HG03175 (cell line): ENCODE measurements at regions not wholly inside any gene's neighbourhood (a gene's known extent, or its start where the extent isn't known, plus 50 kb on each side); places are given as distances from the start of the nearest gene placed in this dataset.

Experiments used
- ATAC-seq: cut with Tn5 transposase; IDR thresholded peaks from one replicate; pipeline ENCODE4 v1.9.1; 2021; ENCODE audit warnings: mild to moderate bottlenecking, moderate library complexity; ENCODE audit not compliant: unreplicated experiment

DNA sequence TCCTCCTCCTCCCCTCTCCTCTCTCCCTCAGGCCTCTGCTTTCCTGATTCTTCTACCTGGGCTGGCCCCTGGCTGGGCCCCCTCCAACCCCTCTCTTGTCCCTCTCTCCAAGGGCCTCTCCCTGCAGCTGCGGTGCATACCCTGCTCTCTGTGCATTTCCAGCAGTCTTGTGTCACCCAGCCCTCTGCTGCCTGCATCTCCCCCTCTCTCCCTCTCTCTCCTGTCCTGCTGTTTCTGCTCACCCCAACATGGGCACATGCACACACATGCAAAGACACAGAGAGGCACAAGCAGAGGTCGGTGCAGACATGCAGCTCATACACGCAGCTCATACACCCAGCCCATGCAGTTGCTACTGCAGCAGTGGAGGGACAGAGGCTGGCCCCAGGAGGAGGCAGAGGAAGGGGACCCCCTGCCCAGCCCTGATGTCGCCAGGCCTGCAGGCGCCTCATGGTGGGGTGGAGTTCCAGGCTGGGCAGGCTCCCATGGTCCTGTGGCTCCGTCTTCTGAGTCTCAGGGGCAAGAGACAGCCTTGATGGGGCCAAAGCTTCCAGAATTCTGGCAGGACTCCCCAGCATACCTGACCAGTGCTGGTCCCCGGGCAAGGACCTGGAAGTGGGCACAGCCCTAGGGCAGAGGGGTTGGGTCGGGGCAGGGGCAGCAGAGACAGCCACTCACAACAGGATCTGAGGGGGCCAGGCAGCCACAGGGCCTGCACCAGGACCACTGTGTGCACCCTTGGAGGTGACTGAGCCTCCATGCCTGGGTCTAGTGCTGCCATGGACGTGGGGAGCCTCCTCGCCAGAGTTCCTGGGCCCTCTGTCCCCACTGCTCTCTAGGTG, 216.9 kb downstream of the C9orf50 start:
- no peak for ATAC-seq

DNA sequence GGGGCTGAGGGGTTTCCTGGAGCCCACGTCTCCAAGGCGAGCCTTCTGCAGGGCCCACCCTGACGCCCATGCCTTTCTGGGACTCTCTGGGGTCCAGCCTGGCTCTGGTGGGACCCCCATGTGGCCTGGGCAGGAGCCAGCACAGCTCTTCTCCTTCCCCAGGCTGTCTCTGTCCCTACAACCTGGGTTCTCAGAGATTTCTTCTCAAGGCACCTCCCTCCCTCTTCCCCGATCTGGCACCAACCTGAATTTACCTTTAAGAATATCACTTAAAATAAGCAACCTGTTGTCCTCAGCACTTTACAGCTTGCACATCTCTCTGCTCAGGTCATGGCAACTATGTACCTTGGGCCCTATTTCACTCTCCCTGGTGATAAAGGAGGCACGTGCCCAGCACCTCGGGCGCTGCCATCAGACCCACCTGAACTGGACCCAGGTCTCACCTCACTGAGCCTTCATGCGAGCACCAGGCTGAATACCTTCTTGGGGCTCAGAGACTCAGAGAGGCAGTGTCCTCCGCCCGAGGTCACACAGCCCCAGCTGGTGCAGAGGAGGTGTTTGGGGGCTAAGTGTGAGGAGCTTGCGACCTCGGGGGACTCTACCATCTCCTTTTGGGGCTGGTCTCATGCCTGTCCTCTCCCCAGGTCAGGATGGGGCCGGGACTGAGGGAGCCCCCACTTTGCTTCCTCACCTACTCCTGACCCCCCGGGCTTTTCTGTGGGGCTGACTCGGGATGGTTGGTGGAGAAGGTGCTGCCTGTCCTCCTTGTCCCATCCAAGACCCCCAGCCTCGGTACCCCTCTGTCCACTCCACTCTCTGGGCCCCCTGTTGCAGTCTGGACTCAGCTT, 217.7 kb downstream of the C9orf50 start:
- no peak for ATAC-seq

- no peak for ATAC-seq
Observed at GRCh38 chr9:129402371-129402739, 218.5 kb downstream of the C9orf50 start.

DNA sequence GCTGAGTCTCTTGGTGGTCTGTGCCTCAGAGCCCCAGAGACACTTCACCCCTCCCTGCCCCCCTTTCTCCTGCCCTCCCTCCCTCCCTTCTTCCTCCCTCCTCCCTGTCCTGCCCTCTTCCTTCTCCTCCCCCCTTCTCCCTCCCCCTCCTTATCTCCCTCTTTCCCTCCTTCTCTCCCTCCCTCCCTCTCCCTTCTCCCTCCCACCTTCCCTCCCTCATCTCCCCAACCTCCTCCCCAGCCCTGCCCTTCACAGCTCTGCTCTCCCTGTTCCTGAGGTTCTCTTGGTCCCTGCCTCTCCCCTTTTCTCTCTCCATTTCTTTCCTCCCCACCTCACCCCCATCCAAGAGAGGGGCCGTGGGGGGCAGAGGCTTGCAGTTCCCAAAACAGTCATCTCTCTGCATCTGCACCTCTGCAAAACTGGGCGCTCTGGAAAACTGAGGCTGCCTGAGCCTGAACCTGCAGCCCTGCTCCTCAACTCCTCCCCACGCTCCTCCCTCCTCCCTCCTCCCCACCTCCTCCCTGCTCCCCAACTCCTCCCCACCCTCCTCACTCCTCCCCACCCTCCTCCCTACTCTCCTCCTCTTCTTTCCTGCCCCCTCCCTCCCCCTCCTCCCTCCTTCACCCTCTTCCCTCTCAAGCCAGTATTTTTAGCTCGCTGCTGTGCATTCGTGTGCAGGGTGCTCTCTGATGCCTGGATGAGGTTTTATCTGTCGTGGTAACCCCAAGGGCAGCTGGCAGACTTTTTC, 219.1 kb downstream of the C9orf50 start:
- ATAC-seq: no peak

GRCh38 chr9:129400971-129401622, 219.8 kb downstream of the C9orf50 start:
- ATAC-seq: no peak

- no peak for ATAC-seq
Observed at GRCh38 chr9:129400001-129400970, 220.6 kb downstream of the C9orf50 start.

- ATAC-seq: no peak
Observed at GRCh38 chr9:129399634-129399990, 221.3 kb downstream of the C9orf50 start.

DNA sequence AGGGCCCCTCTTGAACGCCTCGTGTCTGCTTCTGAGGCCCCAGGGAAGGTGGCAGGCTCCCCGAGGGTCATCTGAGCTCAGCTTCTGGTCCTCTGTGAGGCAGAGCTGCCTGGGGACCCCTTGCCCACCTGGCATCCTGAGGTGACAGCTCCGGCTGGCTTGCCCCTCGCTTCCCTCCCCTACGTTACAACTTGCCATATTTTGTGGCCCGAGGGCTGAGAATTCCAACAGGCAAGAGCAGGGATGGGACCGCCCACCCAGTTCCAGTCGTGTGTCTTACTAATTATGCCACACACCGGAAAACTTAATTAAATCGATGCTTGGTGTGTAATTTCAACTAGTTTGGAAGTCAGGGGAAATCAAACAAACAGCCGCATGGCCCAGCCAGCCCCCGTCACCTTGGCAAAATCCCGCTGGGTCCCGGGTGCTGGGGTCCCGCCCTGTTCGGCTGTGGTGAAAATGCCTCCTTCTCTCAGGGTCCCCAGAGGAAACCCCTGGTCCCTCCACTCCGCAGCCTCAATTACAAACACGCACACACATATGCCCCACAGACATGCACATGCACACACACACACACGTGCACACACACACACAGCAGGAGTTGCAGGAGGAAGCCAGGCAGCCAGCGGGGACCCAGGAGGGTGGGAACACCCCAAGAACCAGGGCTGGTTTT, 221.0 kb upstream of the IER5L start:
- ATAC-seq: no peak

DNA sequence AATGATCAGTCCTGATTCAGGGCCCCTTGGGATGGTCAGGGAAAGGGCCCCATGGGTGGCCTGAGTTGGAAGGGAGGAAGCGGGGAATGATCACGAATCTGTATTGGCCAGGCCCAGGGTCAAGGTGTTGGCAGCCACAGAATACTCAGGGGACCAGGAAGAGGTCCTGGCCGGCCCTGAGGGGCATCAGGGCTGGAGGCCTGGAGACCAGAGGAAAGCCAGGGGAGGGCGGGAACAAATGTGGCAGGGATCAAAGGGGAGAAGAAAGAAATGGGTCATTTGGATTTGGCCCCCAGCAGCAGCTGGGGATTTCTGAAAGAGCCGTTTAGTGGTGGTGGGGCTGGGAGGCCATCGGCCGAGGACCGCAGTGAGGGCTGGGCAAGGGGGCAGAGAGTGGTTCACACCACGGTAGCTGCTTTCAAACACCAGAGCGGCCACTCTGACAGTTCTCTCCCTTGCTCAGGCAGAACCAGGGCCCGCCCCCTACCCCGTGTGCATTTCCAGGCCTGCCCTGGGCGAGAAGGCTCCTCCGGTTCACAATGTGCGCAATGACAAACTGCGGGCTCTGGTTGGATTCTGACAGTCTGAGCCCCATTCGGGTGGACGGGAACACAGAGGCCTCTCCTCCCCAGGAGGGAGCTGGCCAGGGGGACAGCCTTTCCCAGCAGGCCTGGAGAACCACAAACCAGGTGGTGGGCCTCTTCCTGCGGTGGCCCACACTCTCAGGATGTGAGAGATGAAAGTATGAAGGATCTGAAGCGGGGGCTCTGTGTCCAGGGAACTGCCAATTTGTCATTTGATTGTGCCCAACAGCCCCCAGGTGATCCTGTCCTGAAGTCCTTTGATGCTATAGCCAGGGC, 220.3 kb upstream of the IER5L start:
- ATAC-seq: no peak

DNA sequence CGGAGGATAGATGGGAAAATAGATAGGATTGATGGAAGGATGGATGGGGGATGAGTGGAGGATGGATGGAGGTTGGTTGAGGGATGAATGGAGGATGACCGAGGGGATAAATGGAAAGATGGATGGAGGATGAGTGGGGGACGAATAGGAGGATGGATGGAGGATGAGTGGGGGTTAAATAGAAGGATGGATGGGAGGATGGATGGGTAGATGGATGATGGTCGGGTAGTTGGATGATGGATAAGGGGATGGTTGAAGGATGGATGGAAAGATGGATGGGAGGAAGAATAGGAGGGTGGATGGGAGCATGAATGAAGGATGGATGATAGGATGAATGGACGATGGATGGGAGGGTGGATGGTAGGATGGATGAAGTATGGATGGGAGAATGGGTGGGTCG, 219.3 kb upstream of the IER5L start:
- ATAC-seq: no peak

GRCh38 chr9:129396365-129396708, 218.3 kb upstream of the IER5L start:
- no peak for ATAC-seq

DNA sequence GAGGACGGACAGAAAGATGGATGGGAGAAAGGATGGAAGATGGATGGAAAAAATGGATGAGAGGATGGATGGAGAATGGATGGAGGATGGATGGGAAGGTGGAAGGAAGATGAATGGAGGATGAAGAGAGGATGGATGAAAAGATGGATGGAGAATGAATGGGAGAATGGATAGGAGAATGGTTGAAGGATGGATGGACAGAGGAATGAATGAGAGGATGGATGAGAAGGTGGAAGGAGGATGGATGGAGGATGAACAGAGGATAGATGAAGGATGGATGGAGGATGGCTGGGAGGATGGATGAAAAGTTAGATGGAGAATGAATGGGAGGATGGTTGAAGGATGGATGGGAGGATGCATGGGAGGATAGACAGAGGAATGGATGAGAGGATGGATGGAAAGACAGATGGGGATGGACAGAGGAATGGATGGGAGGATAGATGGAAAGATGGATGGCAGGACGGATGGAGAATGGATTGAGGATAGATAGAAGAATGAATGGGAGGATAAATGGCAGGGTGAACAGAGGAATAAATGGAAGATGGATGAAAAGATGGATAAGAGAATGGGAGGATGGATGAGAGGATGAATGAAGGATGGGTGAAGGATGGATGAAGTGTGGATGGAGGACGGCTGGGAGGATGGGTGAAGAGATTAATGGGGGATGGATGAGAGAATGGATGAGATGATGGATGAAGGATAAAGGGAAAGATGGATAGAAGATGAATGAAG, 217.7 kb upstream of the IER5L start:
- no peak for ATAC-seq

DNA sequence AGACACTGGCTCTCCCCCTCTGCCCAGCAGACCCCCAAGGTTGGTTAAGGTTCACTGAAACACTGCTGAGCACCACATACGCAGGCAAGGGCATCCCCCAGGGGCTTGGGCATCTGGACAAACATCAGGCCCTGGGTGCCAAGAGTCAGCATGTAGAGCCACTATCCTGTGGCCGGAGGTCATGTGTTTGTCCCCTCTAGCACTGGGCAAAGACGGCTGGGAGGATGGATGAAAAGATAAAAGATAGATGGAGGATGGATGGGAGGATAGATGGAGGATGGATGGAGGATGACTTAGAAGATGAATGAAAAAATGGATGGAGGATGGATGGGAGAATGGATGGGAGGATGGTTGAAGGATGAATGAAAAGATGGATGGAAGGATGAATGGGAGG, 216.8 kb upstream of the IER5L start:
- no peak for ATAC-seq

- ATAC-seq: no peak
Observed at GRCh38 chr9:129394061-129394885, 216.2 kb upstream of the IER5L start.

- no peak for ATAC-seq
Observed at GRCh38 chr9:129393064-129393463, 215.0 kb upstream of the IER5L start.

- no peak for ATAC-seq
Observed at GRCh38 chr9:129392093-129392541, 214.1 kb upstream of the IER5L start.

DNA sequence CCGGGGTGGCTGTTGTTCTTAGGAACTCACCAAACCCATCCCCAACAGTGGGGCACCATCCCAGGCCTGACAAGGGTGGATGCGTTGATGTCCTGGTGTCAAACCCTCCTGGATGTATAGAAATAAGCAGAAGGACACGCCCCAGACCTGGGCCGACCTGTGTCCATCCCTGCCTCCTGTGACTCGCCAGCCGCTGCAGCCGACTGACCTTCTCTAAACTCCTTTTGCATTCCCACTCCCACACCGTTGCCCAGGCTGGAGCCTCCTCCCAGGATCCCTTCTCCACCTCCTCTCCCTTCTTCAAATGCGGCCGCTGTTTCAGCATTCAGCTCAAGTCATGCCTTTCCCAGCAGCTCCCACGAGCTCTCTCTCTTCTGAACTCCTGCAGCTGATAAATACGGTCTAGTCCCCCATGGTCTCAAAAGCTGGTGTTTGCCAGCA, 213.2 kb upstream of the IER5L start:
- ATAC-seq: no peak
